ENCODE measurements at regions not wholly inside any gene's neighbourhood (a gene's known extent, or its start where the extent isn't known, plus 50 kb on each side); places are given as distances from the start of the nearest gene placed in this dataset.

DNA sequence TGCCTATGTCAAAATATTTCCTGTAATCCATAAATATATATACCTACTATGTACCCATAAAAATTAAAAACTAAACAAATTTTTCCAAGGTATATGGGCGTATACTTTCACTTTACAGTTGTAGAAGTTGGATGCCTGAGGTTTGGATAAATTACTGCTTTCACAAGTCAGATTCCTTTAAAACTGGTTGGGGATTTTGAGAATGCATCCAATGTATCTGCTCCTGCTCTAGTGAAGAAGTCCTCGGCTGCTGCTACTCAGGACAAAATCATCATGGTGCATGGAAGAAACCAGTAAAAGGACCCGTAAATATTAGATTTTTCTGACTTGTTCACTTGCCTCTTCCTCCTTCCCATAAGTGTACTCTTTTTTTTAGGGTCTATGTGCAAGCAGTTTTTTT, 841.1 kb downstream of the USP25 start:
- peaks cover 12% of the 10 kb centered on the region for H3K4me1 Mint-ChIP-seq (ENCODE audit: unreplicated experiment)
- no peaks in the 10 kb centered on the region for H3K36me3 Mint-ChIP-seq (ENCODE audit: low read depth, unreplicated experiment)
- no peak for DNase-seq (ENCODE audit: low spot score)
- TF ChIP-seq, protein P1, sequence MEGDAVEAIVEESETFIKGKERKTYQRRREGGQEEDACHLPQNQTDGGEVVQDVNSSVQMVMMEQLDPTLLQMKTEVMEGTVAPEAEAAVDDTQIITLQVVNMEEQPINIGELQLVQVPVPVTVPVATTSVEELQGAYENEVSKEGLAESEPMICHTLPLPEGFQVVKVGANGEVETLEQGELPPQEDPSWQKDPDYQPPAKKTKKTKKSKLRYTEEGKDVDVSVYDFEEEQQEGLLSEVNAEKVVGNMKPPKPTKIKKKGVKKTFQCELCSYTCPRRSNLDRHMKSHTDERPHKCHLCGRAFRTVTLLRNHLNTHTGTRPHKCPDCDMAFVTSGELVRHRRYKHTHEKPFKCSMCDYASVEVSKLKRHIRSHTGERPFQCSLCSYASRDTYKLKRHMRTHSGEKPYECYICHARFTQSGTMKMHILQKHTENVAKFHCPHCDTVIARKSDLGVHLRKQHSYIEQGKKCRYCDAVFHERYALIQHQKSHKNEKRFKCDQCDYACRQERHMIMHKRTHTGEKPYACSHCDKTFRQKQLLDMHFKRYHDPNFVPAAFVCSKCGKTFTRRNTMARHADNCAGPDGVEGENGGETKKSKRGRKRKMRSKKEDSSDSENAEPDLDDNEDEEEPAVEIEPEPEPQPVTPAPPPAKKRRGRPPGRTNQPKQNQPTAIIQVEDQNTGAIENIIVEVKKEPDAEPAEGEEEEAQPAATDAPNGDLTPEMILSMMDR (IDR thresholded peaks at IDR 0.05; ENCODE audit: unreplicated experiment), result no peak
- no peaks in the 10 kb centered on the region for H3K27me3 Mint-ChIP-seq (ENCODE audit: unreplicated experiment)
- H3K9me3 Mint-ChIP-seq (ENCODE audit: unreplicated experiment), result no peaks in the 10 kb centered on the region
- H3K27ac Mint-ChIP-seq (ENCODE audit: unreplicated experiment), result no peak overlapping the region
- H3K4me3 Mint-ChIP-seq (ENCODE audit: unreplicated experiment), result no peak overlapping the region

DNA sequence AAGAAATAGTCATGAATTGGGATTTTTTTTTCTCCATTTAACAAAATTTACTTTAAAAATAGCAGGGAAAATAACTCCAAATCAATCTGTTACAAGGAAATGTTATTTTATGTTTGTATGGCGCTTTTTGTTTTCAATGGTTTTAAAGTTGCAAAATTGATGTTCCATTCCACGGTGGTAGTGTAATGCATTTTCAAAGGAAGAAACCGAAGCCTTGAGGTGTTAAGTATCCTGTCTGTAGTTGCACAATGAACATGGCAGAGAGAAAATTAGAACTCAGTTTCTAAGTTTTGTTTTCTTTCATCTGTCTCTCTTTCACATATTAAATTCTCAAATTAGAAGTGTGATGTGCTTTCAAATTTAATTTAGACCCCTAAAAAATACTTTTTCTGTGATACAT, 841.8 kb downstream of the USP25 start:
- H3K36me3 Mint-ChIP-seq (ENCODE audit: low read depth, unreplicated experiment), result no peaks in the 10 kb centered on the region
- DNase-seq (ENCODE audit: low spot score), result no peak
- H3K9me3 Mint-ChIP-seq (ENCODE audit: unreplicated experiment), result no peaks in the 10 kb centered on the region
- TF ChIP-seq, protein P1 (IDR thresholded peaks at IDR 0.05; ENCODE audit: unreplicated experiment), result no peak
- no peak overlapping the region for H3K27ac Mint-ChIP-seq (ENCODE audit: unreplicated experiment)
- H3K27me3 Mint-ChIP-seq (ENCODE audit: unreplicated experiment), result no peaks in the 10 kb centered on the region
- H3K4me3 Mint-ChIP-seq (ENCODE audit: unreplicated experiment), result no peak overlapping the region
- H3K4me1 Mint-ChIP-seq (ENCODE audit: unreplicated experiment), result peaks cover 12% of the 10 kb centered on the region

DNA sequence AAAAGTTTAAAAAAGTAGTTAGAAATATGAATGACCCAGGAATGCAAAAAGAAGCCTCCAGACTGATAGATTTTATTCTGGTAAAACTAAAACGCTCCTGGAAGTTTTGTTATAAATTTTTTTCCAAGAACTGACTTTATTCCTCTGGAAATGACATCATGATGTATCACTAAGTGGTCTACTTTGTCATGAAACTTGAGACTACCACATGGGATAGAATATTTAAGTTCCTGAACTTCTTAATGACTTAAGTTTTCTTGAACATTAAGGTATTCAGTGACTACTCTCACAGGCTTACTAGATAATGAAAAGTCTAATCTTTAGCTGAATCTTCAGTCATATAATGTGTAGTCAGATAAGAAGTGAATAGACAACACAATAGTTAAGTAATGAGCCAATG, 842.2 kb downstream of the USP25 start:
- Mint-ChIP-seq H3K27me3 (ENCODE audit: unreplicated experiment) (no peaks in the 10 kb centered on the region), H3K4me3 (ENCODE audit: unreplicated experiment) (no peak overlapping the region), H3K4me1 (ENCODE audit: unreplicated experiment) (peaks cover 12% of the 10 kb centered on the region), H3K27ac (ENCODE audit: unreplicated experiment) (no peak overlapping the region), H3K9me3 (ENCODE audit: unreplicated experiment) (no peaks in the 10 kb centered on the region), H3K36me3 (ENCODE audit: low read depth, unreplicated experiment) (no peaks in the 10 kb centered on the region)
- no peak for DNase-seq (ENCODE audit: low spot score)
- TF ChIP-seq, protein P1 (IDR thresholded peaks at IDR 0.05; ENCODE audit: unreplicated experiment), result no peak

DNA sequence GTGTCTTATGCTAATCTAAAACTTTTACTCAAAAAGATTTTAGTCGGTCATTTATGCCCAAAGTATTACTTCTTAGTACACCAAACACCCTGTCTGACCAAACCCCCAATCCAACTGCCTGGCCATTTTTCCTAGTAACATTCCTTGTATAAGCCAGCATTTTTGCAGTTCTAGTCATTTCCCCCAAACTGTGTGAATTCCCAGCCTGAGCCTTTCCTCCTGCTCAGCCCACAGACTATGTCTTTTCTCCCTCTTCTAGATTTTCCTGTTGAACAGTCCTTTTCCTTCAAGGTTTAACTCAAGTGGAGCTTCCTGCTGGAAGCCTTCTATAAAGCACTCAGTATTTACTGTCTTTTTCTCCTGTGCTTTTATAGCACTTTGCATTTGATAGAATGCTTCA, 843.8 kb downstream of the USP25 start:
- no peak for DNase-seq (ENCODE audit: low spot score)
- TF ChIP-seq, protein P1 (IDR thresholded peaks at IDR 0.05; ENCODE audit: unreplicated experiment), result no peak
- Mint-ChIP-seq H3K36me3 (ENCODE audit: low read depth, unreplicated experiment) (no peaks in the 10 kb centered on the region), H3K27ac (ENCODE audit: unreplicated experiment) (peak overlapping the region; percentile 44), H3K9me3 (ENCODE audit: unreplicated experiment) (no peaks in the 10 kb centered on the region), H3K27me3 (ENCODE audit: unreplicated experiment) (no peaks in the 10 kb centered on the region), H3K4me3 (ENCODE audit: unreplicated experiment) (no peak overlapping the region), H3K4me1 (ENCODE audit: unreplicated experiment) (peaks cover 12% of the 10 kb centered on the region)

DNA sequence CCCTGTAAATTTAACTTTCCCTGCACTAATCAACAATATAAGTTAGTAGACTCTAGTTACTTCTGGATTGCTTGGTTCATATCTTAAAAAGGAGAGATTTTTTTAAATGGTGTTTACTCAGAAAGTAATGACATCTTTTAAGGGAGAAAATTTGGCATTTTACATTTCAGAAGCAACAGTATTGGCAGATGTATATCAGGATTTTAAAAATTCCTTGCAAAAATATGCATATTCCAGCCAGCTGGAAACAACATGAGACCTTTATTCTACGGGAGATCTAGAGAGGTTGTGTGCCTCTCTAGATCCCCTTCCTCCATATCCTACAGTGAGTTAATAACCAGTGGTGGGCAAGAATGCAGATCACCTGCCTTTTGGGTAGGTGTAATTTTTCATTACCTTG, 848.2 kb downstream of the USP25 start:
- Mint-ChIP-seq H3K36me3 (ENCODE audit: low read depth, unreplicated experiment) (no peaks in the 10 kb centered on the region), H3K27me3 (ENCODE audit: unreplicated experiment) (no peaks in the 10 kb centered on the region)

More for the DNA sequence above, 848.2 kb downstream of the USP25 start:
- TF ChIP-seq, protein P1 (IDR thresholded peaks at IDR 0.05; ENCODE audit: unreplicated experiment), result no peak
- Mint-ChIP-seq H3K9me3 (ENCODE audit: unreplicated experiment) (no peaks in the 10 kb centered on the region), H3K4me3 (ENCODE audit: unreplicated experiment) (no peak overlapping the region), H3K4me1 (ENCODE audit: unreplicated experiment) (peaks cover 11% of the 10 kb centered on the region), H3K27ac (ENCODE audit: unreplicated experiment) (no peak overlapping the region)
- no peak for DNase-seq (ENCODE audit: low spot score)
